T-helper 9 cell (primary cell): ENCODE measurements at regions not wholly inside any gene's neighbourhood (a gene's known extent, or its start where the extent isn't known, plus 50 kb on each side); places are given as distances from the start of the nearest gene placed in this dataset.
A peak's percentile ranks its signal among the peaks of the same experiment; 100 is the strongest.

Source experiments
- DNase-seq: peaks from one replicate; pipeline ENCODE4 v3.0.0-alpha.2; 2020

GRCh38 chr6:159118924-159119323, 50.3 kb upstream of the FNDC1 start:
- no peak for DNase-seq

DNA sequence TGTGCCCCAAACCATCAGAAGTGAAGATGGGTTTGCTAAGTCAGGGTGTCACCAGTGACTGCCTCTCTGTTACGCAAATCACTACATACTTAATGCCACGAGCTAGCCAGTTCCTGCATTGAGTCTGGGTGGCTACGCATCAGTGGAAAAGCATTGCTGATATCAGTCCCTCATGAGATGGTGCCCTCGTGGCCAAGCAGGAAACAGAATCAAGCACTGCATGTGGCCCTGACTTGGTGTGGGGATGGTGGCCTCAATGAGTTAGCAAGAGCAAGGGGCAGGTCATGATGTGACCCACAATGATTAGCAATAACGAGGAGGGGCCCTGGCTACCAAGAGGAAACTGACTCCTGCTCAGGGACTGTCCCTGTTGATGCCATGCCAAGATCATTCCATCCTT, 51.6 kb upstream of the FNDC1 start:
- DNase-seq: no peak

GRCh38 chr6:159117046-159117445, 52.2 kb upstream of the FNDC1 start:
- DNase-seq: no peak

- no peak for DNase-seq
These were observed 52.9 kb upstream of the FNDC1 start for GRCh38 chr6:159116343-159116742.

- no peak for DNase-seq
These were observed 54.6 kb upstream of the FNDC1 start for GRCh38 chr6:159114569-159114968.

- DNase-seq: no peak
These were observed 56.0 kb upstream of the FNDC1 start for GRCh38 chr6:159113223-159113622.

DNA sequence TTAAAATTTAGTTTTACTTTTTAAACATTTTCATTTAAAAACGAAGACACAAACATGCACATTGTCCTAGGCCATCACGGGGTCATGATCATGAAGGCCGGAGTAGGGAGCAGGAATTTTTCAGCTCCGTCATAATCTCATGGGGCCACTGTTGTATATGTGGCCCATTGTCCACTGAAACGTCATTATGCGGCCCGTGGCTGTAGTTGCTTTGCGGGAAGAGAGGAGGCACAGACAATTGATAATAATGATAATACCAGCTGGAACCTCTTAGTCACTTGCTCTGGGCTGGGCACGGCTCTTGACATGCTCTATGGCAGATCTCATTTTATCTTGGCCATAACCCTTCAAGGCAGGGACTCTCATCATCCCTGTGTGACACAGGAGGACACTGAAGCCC, 56.5 kb upstream of the FNDC1 start:
- DNase-seq: no peak

DNA sequence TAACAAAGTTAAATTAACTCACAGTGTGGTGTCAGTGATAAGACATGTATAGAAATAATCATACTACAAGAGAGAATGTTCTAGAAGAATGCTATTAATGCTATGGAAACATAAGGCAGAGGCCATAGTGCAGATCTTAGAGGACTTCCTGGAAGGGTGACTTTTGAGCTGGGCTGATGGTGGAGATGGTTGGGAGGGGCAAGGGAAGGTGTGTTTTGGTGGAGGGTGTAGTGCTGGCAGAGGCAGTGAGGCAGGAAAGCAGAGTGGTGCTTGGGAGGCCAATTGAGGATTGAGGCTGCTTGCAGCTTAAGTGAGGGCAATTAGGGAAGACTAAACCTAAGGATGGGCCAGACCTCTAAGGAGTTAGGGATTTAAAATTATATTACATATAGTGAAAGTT, 58.5 kb upstream of the FNDC1 start:
- DNase-seq: no peak

GRCh38 chr6:159110013-159110412, 59.2 kb upstream of the FNDC1 start:
- no peak for DNase-seq

GRCh38 chr6:159109391-159109790, 59.8 kb upstream of the FNDC1 start:
- no peak for DNase-seq

GRCh38 chr6:159108426-159108985, 60.7 kb upstream of the FNDC1 start:
- no peak for DNase-seq

DNA sequence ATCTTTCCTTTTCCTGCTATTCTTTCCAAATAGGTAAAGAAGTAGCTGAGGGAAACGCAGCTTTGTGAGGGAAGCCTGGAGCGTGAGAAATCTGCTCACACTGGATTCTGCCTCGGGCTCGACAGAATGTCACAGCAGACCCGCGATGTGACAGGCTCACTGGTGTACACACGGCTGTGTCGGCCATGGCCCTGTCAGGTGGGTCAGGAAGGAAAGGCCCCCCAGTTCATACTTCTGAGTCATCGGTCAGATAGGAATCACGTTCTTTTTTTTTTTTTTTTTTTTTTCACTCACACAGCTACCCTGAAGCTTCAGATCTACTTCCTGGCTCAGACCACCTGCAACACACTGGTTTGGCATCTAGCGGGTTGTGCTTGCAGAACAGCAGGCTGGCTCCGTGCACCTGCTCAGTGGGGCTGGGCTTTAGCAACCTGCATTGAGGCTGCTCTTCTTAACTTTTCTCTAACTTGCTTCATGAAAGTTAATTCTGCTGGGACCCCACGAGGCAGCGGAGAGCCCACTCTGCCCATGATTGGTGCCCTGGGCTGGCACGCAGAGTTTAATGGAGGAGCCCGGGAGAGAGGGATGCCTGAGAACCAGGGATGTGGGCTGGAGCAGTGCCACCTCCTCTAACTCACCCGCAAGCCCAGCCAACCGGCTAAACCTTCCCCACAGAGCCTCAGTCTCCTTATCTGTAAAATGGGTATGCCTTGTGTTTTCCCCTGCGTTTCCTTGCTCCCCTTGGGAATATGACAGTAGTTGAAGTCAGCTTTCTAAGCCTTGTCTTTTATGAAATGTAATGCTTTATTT, 61.5 kb upstream of the FNDC1 start:
- DNase-seq: peak; percentile 56

GRCh38 chr6:159106627-159107241, 61.9 kb upstream of the TAGAP start:
- peak; percentile 88 for DNase-seq

DNA sequence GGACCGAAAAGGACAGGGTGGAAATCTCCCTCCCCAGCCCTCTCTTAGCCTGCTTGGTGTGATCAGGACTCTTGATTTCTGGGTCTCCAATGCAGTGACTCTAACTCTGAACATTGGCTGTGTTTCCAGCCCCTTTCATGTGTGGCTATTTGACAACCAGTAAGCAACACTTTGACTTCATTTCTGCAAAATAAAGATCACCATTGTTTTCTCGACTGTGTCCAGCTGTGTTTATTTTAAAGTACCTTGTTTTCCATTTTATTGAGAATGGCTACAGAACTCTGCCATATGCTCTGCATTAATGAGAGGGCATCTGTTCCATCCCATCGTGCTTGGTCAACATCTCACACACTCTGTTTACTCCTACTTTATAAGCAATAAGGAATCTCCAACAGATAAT, 60.9 kb upstream of the TAGAP start:
- no peak for DNase-seq

DNA sequence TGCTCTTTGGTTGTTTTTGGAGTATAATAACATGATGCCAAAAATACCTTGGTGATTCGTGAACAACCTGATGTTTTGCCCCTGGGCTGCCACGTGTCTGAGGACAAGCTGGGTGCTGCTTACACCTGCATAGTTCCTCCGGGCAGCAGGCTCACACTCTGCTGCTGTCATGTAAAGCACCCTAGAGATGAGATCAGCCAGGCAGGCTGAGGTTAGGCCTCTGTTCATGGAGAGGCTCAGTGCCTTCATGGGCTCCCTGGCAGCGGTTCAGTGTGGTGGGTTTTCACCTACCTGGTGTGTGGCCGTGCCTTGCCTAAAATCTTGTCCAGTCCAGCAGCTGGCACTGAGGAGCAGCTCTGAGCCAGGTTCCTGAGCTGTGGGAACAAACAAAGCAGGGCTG, 60.1 kb upstream of the TAGAP start:
- no peak for DNase-seq

GRCh38 chr6:159104163-159104925, 59.6 kb upstream of the TAGAP start:
- peak; percentile 65 for DNase-seq

DNA sequence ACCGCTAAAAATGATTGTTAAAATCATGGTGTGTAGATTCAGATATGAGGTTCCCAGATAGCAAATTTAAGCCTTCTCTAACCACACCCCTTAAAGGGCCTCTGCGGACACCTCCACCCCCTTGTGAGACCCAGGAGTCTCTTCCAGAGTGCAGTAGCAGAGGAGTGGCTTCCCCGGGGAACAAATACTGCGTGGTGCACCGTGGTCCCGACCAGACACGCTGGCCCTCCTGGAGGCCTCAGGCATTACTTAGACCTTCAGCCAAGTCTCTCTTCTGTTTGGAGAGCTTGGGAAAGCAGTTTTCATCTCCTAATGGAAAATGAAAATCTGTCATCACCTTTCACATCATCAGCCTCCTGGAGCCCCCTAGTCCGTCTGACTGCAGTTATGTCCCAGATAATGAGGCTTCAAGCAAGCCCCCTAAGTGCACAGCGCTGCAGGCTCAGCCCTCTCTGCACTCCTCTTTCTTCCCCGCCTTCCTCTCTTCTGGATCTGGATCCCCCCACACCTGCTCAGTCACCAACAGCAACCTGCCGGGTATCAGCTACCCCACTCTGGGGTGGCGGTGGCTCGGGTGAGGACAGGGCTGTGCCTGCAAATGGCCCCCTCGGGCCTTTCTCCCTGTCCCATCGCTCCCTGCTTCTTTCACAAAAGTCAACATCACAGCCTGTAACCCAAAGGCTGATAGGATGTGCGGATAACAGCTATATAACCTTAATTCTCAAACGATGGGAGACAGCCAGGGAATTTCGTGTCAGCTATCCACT, 58.8 kb upstream of the TAGAP start:
- DNase-seq: no peak

DNA sequence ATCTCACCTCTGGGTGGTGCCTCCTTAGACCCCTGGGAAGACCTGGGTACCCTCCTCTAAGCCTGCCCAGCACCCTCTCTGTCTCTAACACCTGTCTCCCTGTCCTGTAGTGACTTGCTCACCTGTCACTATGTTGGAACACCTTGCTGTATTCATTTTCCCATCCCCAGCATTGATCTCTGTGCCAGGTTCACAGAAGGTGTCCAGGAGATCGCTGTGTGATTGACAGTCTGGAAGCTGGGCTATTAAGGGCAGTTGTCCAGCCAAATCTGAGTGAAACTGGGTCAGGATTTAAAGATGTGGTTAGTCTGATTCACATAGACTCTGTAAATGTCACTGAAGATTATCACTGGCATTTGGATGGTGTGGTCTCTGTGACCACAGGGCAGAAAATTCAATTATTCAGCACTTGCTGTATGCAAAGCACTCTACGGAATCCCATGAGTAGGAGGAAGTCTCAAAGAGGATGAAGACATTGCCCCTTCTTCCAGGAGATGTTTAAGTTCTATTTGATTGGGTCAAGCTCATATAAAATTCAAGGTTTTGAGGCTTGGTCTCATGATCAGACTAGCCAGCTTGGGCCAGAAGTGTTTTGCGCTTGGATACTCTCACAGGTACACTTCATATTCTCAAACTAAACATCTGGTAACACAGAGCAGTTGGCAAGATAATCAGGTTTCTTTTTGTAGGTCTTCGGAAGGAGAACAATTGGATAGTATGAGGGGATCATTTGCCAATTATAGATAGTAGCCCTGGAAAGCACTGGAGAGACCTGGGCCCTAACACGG, 57.8 kb upstream of the TAGAP start:
- DNase-seq: no peak

- no peak for DNase-seq
These were observed 56.9 kb upstream of the TAGAP start for GRCh38 chr6:159101656-159102055.

- no peak for DNase-seq
These were observed 55.8 kb upstream of the TAGAP start for GRCh38 chr6:159100395-159101182.

DNA sequence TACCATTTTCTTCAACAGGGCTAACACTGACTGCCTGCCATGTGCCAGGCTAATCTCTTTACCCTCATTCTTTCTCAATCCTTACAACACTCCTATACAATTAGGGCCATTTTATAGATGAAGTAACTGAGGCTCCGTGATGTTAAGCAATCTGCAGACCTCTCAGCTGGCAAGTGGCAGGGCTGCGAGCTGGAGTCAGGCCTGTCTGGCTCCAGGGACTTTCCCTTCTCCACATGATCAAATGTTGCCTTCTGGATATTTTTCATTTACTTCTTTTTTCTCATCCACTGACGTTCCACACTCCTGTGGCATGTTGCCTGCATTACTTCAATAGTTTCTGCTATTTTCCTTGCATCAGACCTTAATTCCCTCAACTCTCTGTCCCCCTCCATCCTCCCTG, 55.2 kb upstream of the TAGAP start:
- DNase-seq: no peak
